Smooth muscle cell (in vitro differentiated cells): ENCODE measurements at regions not wholly inside any gene's neighbourhood (a gene's known extent, or its start where the extent isn't known, plus 50 kb on each side); places are given as distances from the start of the nearest gene placed in this dataset.

Source experiments
- DNase-seq: peaks from one replicate; lab custom pipeline; 2025; ENCODE audit not compliant: unreplicated experiment; lab: John Stamatoyannopoulos, UW
- H2AFZ ChIP-seq: fragments of 200-600 bp; sonication (generic); 2 replicates; pipeline ENCODE4 v1.6.0; 2016; ENCODE audit warnings: antibody characterized with exemption, low read depth, mild to moderate bottlenecking
- H3F3A ChIP-seq: fragments of 200-600 bp; sonication (generic); 2 replicates; pipeline ENCODE4 v1.6.0; 2017; ENCODE audit warnings: antibody characterized with exemption, low read depth
- H3K27ac ChIP-seq: fragments of 200-600 bp; sonication (generic); 2 replicates; pipeline ENCODE4 v1.5.1; 2016; ENCODE audit warnings: low read depth, mild to moderate bottlenecking
- H3K27me3 ChIP-seq: fragments of 200-600 bp; sonication (generic); 2 replicates; pipeline ENCODE4 v1.6.1; 2016; ENCODE audit warnings: low read depth, mild to moderate bottlenecking
- H3K36me3 ChIP-seq: fragments of 200-600 bp; sonication (generic); 2 replicates; pipeline ENCODE4 v1.5.1; 2016; ENCODE audit warnings: low read depth
- H3K4me1 ChIP-seq: fragments of 200-600 bp; sonication (generic); 2 replicates; pipeline ENCODE4 v1.5.1; 2016; ENCODE audit warnings: low read depth
- H3K4me2 ChIP-seq: fragments of 200-600 bp; sonication (generic); 2 replicates; pipeline ENCODE4 v1.6.0; 2016; ENCODE audit warnings: mild to moderate bottlenecking
- H3K4me3 ChIP-seq: fragments of 200-600 bp; sonication (generic); 2 replicates; pipeline ENCODE4 v1.5.1; 2016; ENCODE audit warnings: mild to moderate bottlenecking
- H3K79me2 ChIP-seq: fragments of 200-600 bp; sonication (generic); 2 replicates; pipeline ENCODE4 v1.6.0; 2016; ENCODE audit warnings: low read depth, mild to moderate bottlenecking
- H3K9ac ChIP-seq: fragments of 200-600 bp; sonication (generic); 2 replicates; pipeline ENCODE4 v1.6.0; 2016; ENCODE audit warnings: low read depth
- H3K9me3 ChIP-seq: fragments of 200-600 bp; sonication (generic); replicated peaks from 2 replicates; pipeline ENCODE4 v1.5.1; 2016; ENCODE audit warnings: low read depth
- H4K20me1 ChIP-seq: fragments of 200-600 bp; sonication (generic); 2 replicates; pipeline ENCODE4 v1.6.0; 2016; ENCODE audit warnings: low read depth
- WGBS: methylation state at CpG from one replicate; pipeline ENCODE4 v1.1.7; 2016; ENCODE audit warnings: low lambda C conversion rate; 5-methylcytosine and 5-hydroxymethylcytosine counted together
- TF ChIP-seq, protein P1 (sequence below): fragments of 200-600 bp; sonication (generic); IDR thresholded peaks from 2 replicates; pipeline ENCODE4 v1.5.1; 2017; ENCODE audit warnings: borderline replicate concordance, mild to moderate bottlenecking, antibody characterized with exemption; ENCODE audit not compliant: insufficient read depth, poor library complexity, severe bottlenecking

DNA sequence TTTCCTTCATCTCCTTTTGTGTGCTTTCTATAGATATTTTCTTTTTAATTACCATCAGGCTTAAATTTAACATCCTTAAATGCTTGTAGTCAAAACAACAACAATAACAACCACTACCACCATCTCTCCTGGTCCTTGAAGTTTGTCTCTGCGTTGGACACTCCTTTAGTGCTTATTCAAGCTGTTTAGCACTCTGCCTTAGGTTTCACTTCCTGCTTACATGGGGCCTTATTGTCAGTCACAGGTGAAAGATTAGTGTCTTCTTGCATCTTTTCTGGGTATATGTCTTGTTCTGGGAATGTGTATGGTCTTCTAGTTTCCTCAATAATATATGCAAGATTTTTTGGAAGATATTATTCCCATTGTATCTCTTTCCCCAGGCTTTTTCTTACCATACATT, 240.1 kb upstream of the NXPH2 start:
- no peaks in the 10 kb centered on the region for H4K20me1 ChIP-seq
- WGBS: 95% methylated on average over 1 of the region's 1 CpG
- H3K4me2 ChIP-seq: no peak overlapping the region

GRCh38 chr2:139018252-139018651, 238.1 kb upstream of the NXPH2 start:
- Histone ChIP-seq H3K79me2 (no peaks in the 10 kb centered on the region), H3K36me3 (peaks cover 6% of the 10 kb centered on the region), H3K4me1 (no peaks in the 10 kb centered on the region), H3K4me3 (no peak overlapping the region), H2AFZ (no peak overlapping the region), H3K9me3 (peaks cover 13% of the 10 kb centered on the region), H3K4me2 (no peak overlapping the region), H3K27ac (no peak overlapping the region), H4K20me1 (no peaks in the 10 kb centered on the region), H3F3A (no peaks in the 10 kb centered on the region), H3K9ac (no peak overlapping the region), H3K27me3 (no peaks in the 10 kb centered on the region)
- TF ChIP-seq, protein P1, sequence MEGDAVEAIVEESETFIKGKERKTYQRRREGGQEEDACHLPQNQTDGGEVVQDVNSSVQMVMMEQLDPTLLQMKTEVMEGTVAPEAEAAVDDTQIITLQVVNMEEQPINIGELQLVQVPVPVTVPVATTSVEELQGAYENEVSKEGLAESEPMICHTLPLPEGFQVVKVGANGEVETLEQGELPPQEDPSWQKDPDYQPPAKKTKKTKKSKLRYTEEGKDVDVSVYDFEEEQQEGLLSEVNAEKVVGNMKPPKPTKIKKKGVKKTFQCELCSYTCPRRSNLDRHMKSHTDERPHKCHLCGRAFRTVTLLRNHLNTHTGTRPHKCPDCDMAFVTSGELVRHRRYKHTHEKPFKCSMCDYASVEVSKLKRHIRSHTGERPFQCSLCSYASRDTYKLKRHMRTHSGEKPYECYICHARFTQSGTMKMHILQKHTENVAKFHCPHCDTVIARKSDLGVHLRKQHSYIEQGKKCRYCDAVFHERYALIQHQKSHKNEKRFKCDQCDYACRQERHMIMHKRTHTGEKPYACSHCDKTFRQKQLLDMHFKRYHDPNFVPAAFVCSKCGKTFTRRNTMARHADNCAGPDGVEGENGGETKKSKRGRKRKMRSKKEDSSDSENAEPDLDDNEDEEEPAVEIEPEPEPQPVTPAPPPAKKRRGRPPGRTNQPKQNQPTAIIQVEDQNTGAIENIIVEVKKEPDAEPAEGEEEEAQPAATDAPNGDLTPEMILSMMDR: no peak
- DNase-seq: no peak
- WGBS: 95% methylated on average over 2 of the region's 2 CpGs

More for the DNA sequence above, 240.1 kb upstream of the NXPH2 start:
- no peaks in the 10 kb centered on the region for H3F3A ChIP-seq
- H3K4me3 ChIP-seq: no peak overlapping the region
- no peaks in the 10 kb centered on the region for H3K4me1 ChIP-seq
- no peak overlapping the region for H3K9ac ChIP-seq
- DNase-seq: no peak
- no peaks in the 10 kb centered on the region for H3K79me2 ChIP-seq
- H3K36me3 ChIP-seq: peaks cover 6% of the 10 kb centered on the region
- H3K27me3 ChIP-seq: no peaks in the 10 kb centered on the region
- H2AFZ ChIP-seq: no peak overlapping the region
- H3K9me3 ChIP-seq: peaks cover 13% of the 10 kb centered on the region
- H3K27ac ChIP-seq: no peak overlapping the region
- TF ChIP-seq, protein P1: no peak

DNA sequence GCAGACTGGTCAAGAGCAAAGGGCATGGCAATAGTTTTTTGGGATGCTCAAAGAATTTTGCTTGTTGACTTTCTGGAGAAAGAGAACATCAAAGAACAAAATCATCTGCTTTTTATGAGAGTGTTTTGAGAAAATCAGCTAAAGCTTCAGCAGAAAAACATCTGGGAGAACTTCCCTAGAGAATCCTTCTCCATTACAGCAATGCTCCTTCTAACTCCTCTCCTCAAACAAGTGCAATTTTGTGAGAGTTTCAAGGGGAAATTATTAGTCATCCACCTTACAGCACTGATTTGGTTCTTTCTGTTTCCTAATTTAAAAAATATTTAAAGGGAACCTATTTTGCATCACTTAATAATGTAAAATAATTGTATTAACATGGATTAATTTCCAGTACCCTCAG, 226.9 kb upstream of the NXPH2 start:
- TF ChIP-seq, protein P1: no peak
- no peak for DNase-seq
- Histone ChIP-seq H3K27ac (no peak overlapping the region), H3K9me3 (no peaks in the 10 kb centered on the region), H3K9ac (no peak overlapping the region), H3F3A (no peaks in the 10 kb centered on the region), H4K20me1 (no peaks in the 10 kb centered on the region), H3K36me3 (no peaks in the 10 kb centered on the region), H3K79me2 (no peaks in the 10 kb centered on the region), H3K27me3 (no peaks in the 10 kb centered on the region), H2AFZ (no peak overlapping the region), H3K4me1 (no peaks in the 10 kb centered on the region), H3K4me2 (no peak overlapping the region), H3K4me3 (no peak overlapping the region)

GRCh38 chr2:139000131-139000785, 220.1 kb upstream of the NXPH2 start:
- Histone ChIP-seq H3F3A (no peaks in the 10 kb centered on the region), H3K9ac (no peak overlapping the region), H3K36me3 (no peaks in the 10 kb centered on the region), H3K4me1 (no peaks in the 10 kb centered on the region), H3K27ac (no peak overlapping the region), H2AFZ (no peak overlapping the region), H3K79me2 (no peaks in the 10 kb centered on the region), H4K20me1 (no peaks in the 10 kb centered on the region), H3K9me3 (no peaks in the 10 kb centered on the region), H3K27me3 (no peaks in the 10 kb centered on the region), H3K4me3 (no peak overlapping the region), H3K4me2 (peak overlapping the region; percentile 21)
- TF ChIP-seq, protein P1: no peak
- no peak for DNase-seq
- 68% methylated on average over 6 of the region's 6 CpGs for WGBS
